ENCODE measurements at regions not wholly inside any gene's neighbourhood (a gene's known extent, or its start where the extent isn't known, plus 50 kb on each side); places are given as distances from the start of the nearest gene placed in this dataset.

- peaks cover 0 to 4% of the 10 kb centered on the region in 2 donors for H3K4me1 ChIP-seq (ENCODE audit: control insufficient read depth in 1 of 2, insufficient read depth in 2 of 2, low read length in 2 of 2)
- no peaks in the 10 kb centered on the region for H3K27me3 ChIP-seq (ENCODE audit: low read depth, low read length)
- no peaks in the 10 kb centered on the region for H3K9me3 ChIP-seq (ENCODE audit: control insufficient read depth in 1 of 2, low read length in 2 of 2)
- no peaks in the 10 kb centered on the region for H3K36me3 ChIP-seq (ENCODE audit: control insufficient read depth in 1 of 2, insufficient read depth in 2 of 2, low read length in 2 of 2)
- no peak overlapping the region for H3K4me3 ChIP-seq (ENCODE audit: low read depth in 1 of 2, low read length in 2 of 2)
- H3K27ac ChIP-seq (ENCODE audit: low read length) = no peak overlapping the region
Measured at GRCh38 chr6:1091900-1092299, 220.0 kb upstream of the FOXQ1 start.

- H3K4me3 ChIP-seq (ENCODE audit: low read depth in 1 of 2, low read length in 2 of 2) = no peak overlapping the region
Measured at GRCh38 chr6:1089859-1090258, 222.0 kb upstream of the FOXQ1 start.

GRCh38 chr6:1088492-1089001 is 223.4 kb upstream of the FOXQ1 start:
- no peaks in the 10 kb centered on the region for H3K36me3 ChIP-seq (ENCODE audit: control insufficient read depth in 1 of 2, insufficient read depth in 2 of 2, low read length in 2 of 2)
- H3K9me3 ChIP-seq (ENCODE audit: control insufficient read depth in 1 of 2, low read length in 2 of 2) = no peaks in the 10 kb centered on the region
- no peak overlapping the region for H3K4me3 ChIP-seq (ENCODE audit: low read depth in 1 of 2, low read length in 2 of 2)
- H3K27ac ChIP-seq (ENCODE audit: low read length) = no peak overlapping the region
- no peaks in the 10 kb centered on the region for H3K27me3 ChIP-seq (ENCODE audit: low read depth, low read length)
- H3K4me1 ChIP-seq (ENCODE audit: control insufficient read depth in 1 of 2, insufficient read depth in 2 of 2, low read length in 2 of 2) = no peaks in the 10 kb centered on the region

More at GRCh38 chr6:1089859-1090258, 222.0 kb upstream of the FOXQ1 start:
- Histone ChIP-seq H3K27ac (ENCODE audit: low read length) (no peak overlapping the region), H3K27me3 (ENCODE audit: low read depth, low read length) (no peaks in the 10 kb centered on the region), H3K9me3 (ENCODE audit: control insufficient read depth in 1 of 2, low read length in 2 of 2) (no peaks in the 10 kb centered on the region), H3K4me1 (ENCODE audit: control insufficient read depth in 1 of 2, insufficient read depth in 2 of 2, low read length in 2 of 2) (peaks cover 0 to 4% of the 10 kb centered on the region in 2 donors), H3K36me3 (ENCODE audit: control insufficient read depth in 1 of 2, insufficient read depth in 2 of 2, low read length in 2 of 2) (no peaks in the 10 kb centered on the region)

- Histone ChIP-seq H3K4me1 (ENCODE audit: control insufficient read depth in 1 of 2, insufficient read depth in 2 of 2, low read length in 2 of 2) (no peaks in the 10 kb centered on the region), H3K4me3 (ENCODE audit: low read depth in 1 of 2, low read length in 2 of 2) (no peak overlapping the region), H3K9me3 (ENCODE audit: control insufficient read depth in 1 of 2, low read length in 2 of 2) (no peaks in the 10 kb centered on the region), H3K36me3 (ENCODE audit: control insufficient read depth in 1 of 2, insufficient read depth in 2 of 2, low read length in 2 of 2) (no peaks in the 10 kb centered on the region), H3K27ac (ENCODE audit: low read length) (no peak overlapping the region), H3K27me3 (ENCODE audit: low read depth, low read length) (no peaks in the 10 kb centered on the region)
Measured at GRCh38 chr6:1087154-1087843, 224.6 kb upstream of the FOXQ1 start.

- H3K27ac ChIP-seq (ENCODE audit: low read length) = no peak overlapping the region
- H3K4me1 ChIP-seq (ENCODE audit: control insufficient read depth in 1 of 2, insufficient read depth in 2 of 2, low read length in 2 of 2) = no peaks in the 10 kb centered on the region
- H3K27me3 ChIP-seq (ENCODE audit: low read depth, low read length) = no peaks in the 10 kb centered on the region
- no peak overlapping the region for H3K4me3 ChIP-seq (ENCODE audit: low read depth in 1 of 2, low read length in 2 of 2)
- no peaks in the 10 kb centered on the region for H3K9me3 ChIP-seq (ENCODE audit: control insufficient read depth in 1 of 2, low read length in 2 of 2)
- no peaks in the 10 kb centered on the region for H3K36me3 ChIP-seq (ENCODE audit: control insufficient read depth in 1 of 2, insufficient read depth in 2 of 2, low read length in 2 of 2)
Measured at GRCh38 chr6:1086446-1087153, 225.3 kb upstream of the FOXQ1 start.

- Histone ChIP-seq H3K4me3 (ENCODE audit: low read depth in 1 of 2, low read length in 2 of 2) (no peak overlapping the region), H3K27ac (ENCODE audit: low read length) (no peak overlapping the region), H3K4me1 (ENCODE audit: control insufficient read depth in 1 of 2, insufficient read depth in 2 of 2, low read length in 2 of 2) (no peaks in the 10 kb centered on the region), H3K27me3 (ENCODE audit: low read depth, low read length) (no peaks in the 10 kb centered on the region), H3K36me3 (ENCODE audit: control insufficient read depth in 1 of 2, insufficient read depth in 2 of 2, low read length in 2 of 2) (no peaks in the 10 kb centered on the region), H3K9me3 (ENCODE audit: control insufficient read depth in 1 of 2, low read length in 2 of 2) (no peaks in the 10 kb centered on the region)
Measured at GRCh38 chr6:1082285-1082935, 229.5 kb upstream of the FOXQ1 start.

GRCh38 chr6:1081551-1082284 is 230.2 kb upstream of the FOXQ1 start:
- H3K4me3 ChIP-seq (ENCODE audit: low read depth in 1 of 2, low read length in 2 of 2) = peak overlapping the region in 1 of 2 donors; percentile 14
- H3K27ac ChIP-seq (ENCODE audit: low read length) = peak overlapping the region; percentile 35
- no peaks in the 10 kb centered on the region for H3K9me3 ChIP-seq (ENCODE audit: control insufficient read depth in 1 of 2, low read length in 2 of 2)
- H3K4me1 ChIP-seq (ENCODE audit: control insufficient read depth in 1 of 2, insufficient read depth in 2 of 2, low read length in 2 of 2) = no peaks in the 10 kb centered on the region
- no peaks in the 10 kb centered on the region for H3K27me3 ChIP-seq (ENCODE audit: low read depth, low read length)
- no peaks in the 10 kb centered on the region for H3K36me3 ChIP-seq (ENCODE audit: control insufficient read depth in 1 of 2, insufficient read depth in 2 of 2, low read length in 2 of 2)

GRCh38 chr6:1080453-1081337 is 231.2 kb upstream of the FOXQ1 start:
- Histone ChIP-seq H3K27ac (ENCODE audit: low read length) (peak overlapping the region; percentile 35), H3K27me3 (ENCODE audit: low read depth, low read length) (no peaks in the 10 kb centered on the region), H3K36me3 (ENCODE audit: control insufficient read depth in 1 of 2, insufficient read depth in 2 of 2, low read length in 2 of 2) (no peaks in the 10 kb centered on the region), H3K4me3 (ENCODE audit: low read depth in 1 of 2, low read length in 2 of 2) (peak overlapping the region in 1 of 2 donors; percentile 14), H3K9me3 (ENCODE audit: control insufficient read depth in 1 of 2, low read length in 2 of 2) (no peaks in the 10 kb centered on the region), H3K4me1 (ENCODE audit: control insufficient read depth in 1 of 2, insufficient read depth in 2 of 2, low read length in 2 of 2) (no peaks in the 10 kb centered on the region)

GRCh38 chr6:1079525-1079924 is 232.4 kb upstream of the FOXQ1 start:
- H3K4me3 ChIP-seq (ENCODE audit: low read depth in 1 of 2, low read length in 2 of 2) = no peak overlapping the region
- H3K27ac ChIP-seq (ENCODE audit: low read length) = no peak overlapping the region
- no peaks in the 10 kb centered on the region for H3K4me1 ChIP-seq (ENCODE audit: control insufficient read depth in 1 of 2, insufficient read depth in 2 of 2, low read length in 2 of 2)
- H3K36me3 ChIP-seq (ENCODE audit: control insufficient read depth in 1 of 2, insufficient read depth in 2 of 2, low read length in 2 of 2) = no peaks in the 10 kb centered on the region
- no peaks in the 10 kb centered on the region for H3K27me3 ChIP-seq (ENCODE audit: low read depth, low read length)
- H3K9me3 ChIP-seq (ENCODE audit: control insufficient read depth in 1 of 2, low read length in 2 of 2) = no peaks in the 10 kb centered on the region

Data from muscle layer of duodenum (tissue), 2 donors.